ENCODE measurements at regions not wholly inside any gene's neighbourhood (a gene's known extent, or its start where the extent isn't known, plus 50 kb on each side); places are given as distances from the start of the nearest gene placed in this dataset.

DNA sequence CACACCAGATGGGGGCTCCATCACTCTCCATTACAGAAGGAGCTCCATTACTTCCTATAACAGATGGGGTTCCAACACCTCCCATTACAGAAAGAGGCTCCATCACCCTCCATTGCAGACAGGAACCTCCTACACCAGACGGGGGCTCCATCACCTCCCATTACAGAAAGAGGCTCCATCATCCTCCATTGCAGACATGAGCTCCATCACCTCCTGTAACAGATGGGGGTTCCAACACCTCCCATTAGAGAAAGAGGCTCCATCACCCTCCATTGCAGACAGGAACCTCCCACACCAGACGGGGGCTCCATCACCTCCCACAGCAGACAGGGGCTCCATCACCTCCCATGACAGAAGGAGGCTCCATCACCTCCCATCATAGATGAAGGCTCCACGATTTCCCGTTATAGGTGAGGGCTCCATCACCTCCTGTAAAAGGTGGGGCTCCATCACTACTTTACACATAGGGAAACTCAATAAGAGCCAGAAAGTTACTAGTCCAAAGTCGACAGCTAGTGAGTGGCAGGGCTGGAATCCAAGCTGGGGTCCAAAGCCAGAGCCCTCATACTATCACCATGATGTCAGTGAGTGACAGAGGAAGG, 224.8 kb downstream of the RBFOX3 start:
- TF ChIP-seq MYC (IDR thresholded peaks at IDR 0.05; ENCODE audit: borderline replicate concordance, low read length): no peak
- TF ChIP-seq, protein P1, sequence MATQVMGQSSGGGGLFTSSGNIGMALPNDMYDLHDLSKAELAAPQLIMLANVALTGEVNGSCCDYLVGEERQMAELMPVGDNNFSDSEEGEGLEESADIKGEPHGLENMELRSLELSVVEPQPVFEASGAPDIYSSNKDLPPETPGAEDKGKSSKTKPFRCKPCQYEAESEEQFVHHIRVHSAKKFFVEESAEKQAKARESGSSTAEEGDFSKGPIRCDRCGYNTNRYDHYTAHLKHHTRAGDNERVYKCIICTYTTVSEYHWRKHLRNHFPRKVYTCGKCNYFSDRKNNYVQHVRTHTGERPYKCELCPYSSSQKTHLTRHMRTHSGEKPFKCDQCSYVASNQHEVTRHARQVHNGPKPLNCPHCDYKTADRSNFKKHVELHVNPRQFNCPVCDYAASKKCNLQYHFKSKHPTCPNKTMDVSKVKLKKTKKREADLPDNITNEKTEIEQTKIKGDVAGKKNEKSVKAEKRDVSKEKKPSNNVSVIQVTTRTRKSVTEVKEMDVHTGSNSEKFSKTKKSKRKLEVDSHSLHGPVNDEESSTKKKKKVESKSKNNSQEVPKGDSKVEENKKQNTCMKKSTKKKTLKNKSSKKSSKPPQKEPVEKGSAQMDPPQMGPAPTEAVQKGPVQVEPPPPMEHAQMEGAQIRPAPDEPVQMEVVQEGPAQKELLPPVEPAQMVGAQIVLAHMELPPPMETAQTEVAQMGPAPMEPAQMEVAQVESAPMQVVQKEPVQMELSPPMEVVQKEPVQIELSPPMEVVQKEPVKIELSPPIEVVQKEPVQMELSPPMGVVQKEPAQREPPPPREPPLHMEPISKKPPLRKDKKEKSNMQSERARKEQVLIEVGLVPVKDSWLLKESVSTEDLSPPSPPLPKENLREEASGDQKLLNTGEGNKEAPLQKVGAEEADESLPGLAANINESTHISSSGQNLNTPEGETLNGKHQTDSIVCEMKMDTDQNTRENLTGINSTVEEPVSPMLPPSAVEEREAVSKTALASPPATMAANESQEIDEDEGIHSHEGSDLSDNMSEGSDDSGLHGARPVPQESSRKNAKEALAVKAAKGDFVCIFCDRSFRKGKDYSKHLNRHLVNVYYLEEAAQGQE (IDR thresholded peaks at IDR 0.05): no peak

Measured in A549 (cell line).